Progenitor cell of endocrine pancreas (in vitro differentiated cells): ENCODE measurements at regions not wholly inside any gene's neighbourhood (a gene's known extent, or its start where the extent isn't known, plus 50 kb on each side); places are given as distances from the start of the nearest gene placed in this dataset.

ENCODE experiments used
- DNase-seq: peaks from one replicate; pipeline ENCODE4 v3.0.0; 2021; ENCODE audit warnings: low spot score; ENCODE audit not compliant: unreplicated experiment
- H3K27ac Mint-ChIP-seq: 2 replicates; pipeline ENCODE4 v1.8.0; 2021; ENCODE audit warnings: mild to moderate bottlenecking, moderate library complexity, mixed read lengths
- H3K27me3 Mint-ChIP-seq: 2 replicates; pipeline ENCODE4 v1.8.0; 2021; ENCODE audit warnings: mixed read lengths
- H3K36me3 Mint-ChIP-seq: 2 replicates; pipeline ENCODE4 v1.8.0; 2022; ENCODE audit warnings: mixed read lengths; ENCODE audit not compliant: insufficient read depth
- H3K4me1 Mint-ChIP-seq: 2 replicates; pipeline ENCODE4 v1.8.0; 2021; ENCODE audit warnings: low read depth, mixed read lengths
- H3K4me3 Mint-ChIP-seq: 2 replicates; pipeline ENCODE4 v1.8.0; 2021; ENCODE audit warnings: low read depth, mild to moderate bottlenecking, moderate library complexity, mixed read lengths
- H3K9me3 Mint-ChIP-seq: 2 replicates; pipeline ENCODE4 v1.8.0; 2021; ENCODE audit warnings: low read depth, mixed read lengths
- CTCF ChIP-seq: fragments of 200-600 bp; sonication (generic); IDR thresholded peaks from one replicate; pipeline ENCODE4 v1.5.0; 2021; ENCODE audit warnings: antibody characterized with exemption, mild to moderate bottlenecking; ENCODE audit not compliant: unreplicated experiment

GRCh38 chr4:14894392-14895292, 107.6 kb upstream of the CPEB2 start:
- DNase-seq = no peak
- Mint-ChIP-seq H3K27me3 (peaks cover 5% of the 10 kb centered on the region), H3K36me3 (no peaks in the 10 kb centered on the region), H3K9me3 (peaks cover 2% of the 10 kb centered on the region), H3K4me1 (no peaks in the 10 kb centered on the region), H3K27ac (no peak overlapping the region), H3K4me3 (no peak overlapping the region)
- no peak for TF ChIP-seq CTCF

GRCh38 chr4:14896656-14897175, 105.6 kb upstream of the CPEB2 start:
- Mint-ChIP-seq H3K27ac (no peak overlapping the region), H3K9me3 (peaks cover under 1% of the 10 kb centered on the region), H3K4me3 (no peak overlapping the region), H3K27me3 (peaks cover 5% of the 10 kb centered on the region), H3K36me3 (no peaks in the 10 kb centered on the region), H3K4me1 (no peaks in the 10 kb centered on the region)
- no peak for DNase-seq
- TF ChIP-seq CTCF = no peak

- DNase-seq = no peak
- Mint-ChIP-seq H3K4me3 (no peak overlapping the region), H3K27ac (no peak overlapping the region), H3K4me1 (no peaks in the 10 kb centered on the region), H3K36me3 (no peaks in the 10 kb centered on the region), H3K9me3 (no peaks in the 10 kb centered on the region), H3K27me3 (peaks cover 5% of the 10 kb centered on the region)
- TF ChIP-seq CTCF = no peak
These were observed 105.1 kb upstream of the CPEB2 start for GRCh38 chr4:14897217-14897616.

- H3K36me3 Mint-ChIP-seq = no peaks in the 10 kb centered on the region
- H3K4me3 Mint-ChIP-seq = no peak overlapping the region
- no peak for TF ChIP-seq CTCF
- no peaks in the 10 kb centered on the region for H3K9me3 Mint-ChIP-seq
- H3K27me3 Mint-ChIP-seq = peaks cover 5% of the 10 kb centered on the region
- no peaks in the 10 kb centered on the region for H3K4me1 Mint-ChIP-seq
- no peak overlapping the region for H3K27ac Mint-ChIP-seq
- no peak for DNase-seq
These were observed 103.3 kb upstream of the CPEB2 start for GRCh38 chr4:14898989-14899388.

GRCh38 chr4:14902342-14902741, 99.9 kb upstream of the CPEB2 start:
- H3K4me3 Mint-ChIP-seq = no peak overlapping the region
- H3K27ac Mint-ChIP-seq = no peak overlapping the region
- no peaks in the 10 kb centered on the region for H3K9me3 Mint-ChIP-seq
- TF ChIP-seq CTCF = no peak
- no peak for DNase-seq
- H3K27me3 Mint-ChIP-seq = peaks cover 1% of the 10 kb centered on the region
- H3K4me1 Mint-ChIP-seq = no peaks in the 10 kb centered on the region
- no peaks in the 10 kb centered on the region for H3K36me3 Mint-ChIP-seq
